ENCODE measurements at regions not wholly inside any gene's neighbourhood (a gene's known extent, or its start where the extent isn't known, plus 50 kb on each side); places are given as distances from the start of the nearest gene placed in this dataset.

DNA sequence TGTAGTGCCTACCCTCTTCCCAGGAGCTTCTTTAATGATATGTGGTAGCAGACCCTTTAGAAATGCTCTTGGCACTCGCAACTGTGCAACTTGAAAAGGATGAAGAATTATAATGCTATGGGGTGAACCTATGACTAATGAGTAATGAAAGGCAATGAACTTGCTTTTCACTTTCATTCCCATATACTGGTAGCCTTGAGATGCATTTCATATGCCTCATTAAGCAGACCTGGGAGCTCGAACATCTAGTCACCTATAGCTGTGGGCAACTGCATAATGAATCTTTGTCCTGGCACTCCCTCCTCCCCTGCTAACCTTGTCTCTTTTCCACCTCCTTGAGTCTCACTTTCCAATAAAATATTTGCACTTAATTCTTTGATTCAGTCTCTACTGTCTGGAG lies 605.9 kb upstream of the DAB2 start:
- no peaks in the 10 kb centered on the region for H3K36me3 Mint-ChIP-seq (ENCODE audit: insufficient read depth)
- DNase-seq = no peak
- no peaks in the 10 kb centered on the region for H3K9me3 Mint-ChIP-seq
- ATAC-seq = no peak
- H3K4me1 Mint-ChIP-seq (ENCODE audit: low read depth) = peaks cover 5% of the 10 kb centered on the region
- H3K27me3 Mint-ChIP-seq (ENCODE audit: low read depth) = no peaks in the 10 kb centered on the region
- H3K4me3 Mint-ChIP-seq = no peak overlapping the region

DNA sequence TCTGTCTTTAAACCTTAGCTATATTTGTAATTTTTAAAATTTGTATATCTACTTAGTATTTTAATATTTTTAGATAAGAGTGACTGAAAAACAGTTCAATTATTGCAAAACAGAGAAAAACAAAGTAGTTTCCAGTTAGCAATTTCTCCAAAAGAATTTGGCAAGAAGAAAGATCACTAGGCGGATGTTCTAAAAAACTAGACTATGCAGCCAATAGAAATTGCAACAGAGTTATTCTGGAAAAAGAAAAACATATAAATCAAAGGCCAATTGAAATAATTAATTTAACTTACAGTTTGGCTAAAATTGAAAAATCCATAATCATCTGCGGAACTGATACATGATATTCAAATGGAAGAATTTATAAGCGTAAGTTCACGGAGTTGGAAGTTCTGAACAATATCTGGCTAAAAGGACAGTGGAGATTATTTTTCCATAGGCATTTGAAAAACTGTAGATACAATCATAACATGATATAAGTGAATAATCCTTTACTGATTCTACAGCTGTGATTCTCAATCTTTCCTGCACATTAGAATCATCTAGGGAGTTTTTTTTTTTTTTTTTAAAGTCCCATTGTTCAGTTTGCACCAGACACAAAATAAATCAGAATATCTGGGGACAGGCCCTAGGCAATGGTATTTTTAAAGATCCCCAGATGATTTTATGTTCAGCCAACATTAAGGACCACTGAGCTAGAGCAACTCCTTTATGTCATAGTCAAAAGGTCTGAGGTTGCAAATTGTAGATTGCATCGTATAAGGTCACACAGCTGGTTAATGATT lies 605.1 kb upstream of the DAB2 start:
- peaks cover 5% of the 10 kb centered on the region for H3K4me1 Mint-ChIP-seq (ENCODE audit: low read depth)
- no peaks in the 10 kb centered on the region for H3K27me3 Mint-ChIP-seq (ENCODE audit: low read depth)
- no peak for ATAC-seq

DNA sequence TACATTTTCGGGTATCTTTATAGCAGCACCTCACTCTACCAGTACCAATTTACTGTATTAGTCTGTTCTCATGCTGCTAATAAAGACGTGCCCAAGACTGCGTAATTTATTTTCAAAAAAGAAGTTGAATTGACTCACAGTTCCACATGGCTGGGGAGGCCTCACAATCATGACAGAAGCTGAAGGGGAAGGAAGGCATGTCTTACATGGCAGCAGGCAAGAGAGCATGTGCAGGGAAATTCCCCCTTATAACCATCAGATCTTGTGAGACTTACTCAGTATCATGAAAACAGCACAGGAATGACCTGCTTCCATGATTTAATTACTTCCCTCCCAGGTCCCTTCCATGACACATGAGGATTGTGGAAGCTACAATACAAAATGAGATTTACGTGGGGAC lies 602.6 kb upstream of the DAB2 start:
- no peaks in the 10 kb centered on the region for H3K9me3 Mint-ChIP-seq
- ATAC-seq (no peak), DNase-seq (no peak)
- H3K4me1 Mint-ChIP-seq (ENCODE audit: low read depth) = peaks cover 2% of the 10 kb centered on the region
- no peaks in the 10 kb centered on the region for H3K27me3 Mint-ChIP-seq (ENCODE audit: low read depth)
- no peak overlapping the region for H3K4me3 Mint-ChIP-seq
- H3K36me3 Mint-ChIP-seq (ENCODE audit: insufficient read depth) = no peaks in the 10 kb centered on the region

More for the DNA sequence above, 605.1 kb upstream of the DAB2 start:
- H3K9me3 Mint-ChIP-seq = no peaks in the 10 kb centered on the region
- H3K4me3 Mint-ChIP-seq = no peak overlapping the region
- H3K36me3 Mint-ChIP-seq (ENCODE audit: insufficient read depth) = no peaks in the 10 kb centered on the region
- DNase-seq = no peak

DNA sequence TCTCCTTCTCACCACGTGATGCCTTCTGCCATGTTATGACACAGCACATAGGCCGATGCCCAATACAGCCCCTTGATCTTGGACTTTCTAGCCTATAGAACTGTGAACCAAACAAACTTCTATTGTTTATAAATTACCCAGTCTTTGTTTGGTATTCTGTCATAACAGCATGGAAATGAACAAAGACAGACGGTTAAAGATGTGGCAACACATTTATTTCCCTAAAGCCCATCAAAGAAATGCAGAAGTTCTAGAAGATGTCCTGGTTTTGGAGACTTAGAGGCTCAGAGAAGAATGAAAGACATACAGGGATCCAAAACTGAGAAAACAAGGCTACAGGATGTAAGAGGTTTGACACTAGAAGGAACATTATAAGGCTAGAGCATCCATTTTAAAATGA lies 600.8 kb upstream of the DAB2 start:
- Mint-ChIP-seq H3K4me1 (ENCODE audit: low read depth) (peaks cover 2% of the 10 kb centered on the region), H3K4me3 (no peak overlapping the region)

DNA sequence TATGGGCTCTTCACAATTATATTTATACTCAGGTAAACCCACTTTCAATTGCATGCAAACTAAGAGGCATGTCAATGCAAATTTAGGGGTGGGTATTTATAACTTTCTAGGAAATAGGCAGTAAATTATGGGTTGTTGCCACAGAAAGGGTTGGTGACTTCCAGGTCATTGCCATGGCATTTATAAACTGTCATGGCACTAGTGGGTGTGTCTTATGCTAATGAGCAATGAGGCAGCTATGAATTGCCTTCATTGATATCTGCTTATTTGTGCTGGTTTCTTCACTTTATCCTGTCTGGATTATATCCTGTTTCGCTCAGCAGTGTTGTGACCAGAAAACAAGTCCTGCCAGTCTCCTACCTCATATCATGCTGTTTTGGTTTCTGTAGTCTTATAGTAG lies 597.3 kb upstream of the DAB2 start:
- no peak for ATAC-seq
- no peak for DNase-seq
- no peak overlapping the region for H3K4me3 Mint-ChIP-seq
- no peaks in the 10 kb centered on the region for H3K36me3 Mint-ChIP-seq (ENCODE audit: insufficient read depth)
- peaks cover 4% of the 10 kb centered on the region for H3K27me3 Mint-ChIP-seq (ENCODE audit: low read depth)
- H3K9me3 Mint-ChIP-seq = no peaks in the 10 kb centered on the region
- H3K4me1 Mint-ChIP-seq (ENCODE audit: low read depth) = peaks cover 2% of the 10 kb centered on the region

More for the DNA sequence above, 600.8 kb upstream of the DAB2 start:
- Mint-ChIP-seq H3K27me3 (ENCODE audit: low read depth) (no peaks in the 10 kb centered on the region), H3K36me3 (ENCODE audit: insufficient read depth) (no peaks in the 10 kb centered on the region), H3K9me3 (no peaks in the 10 kb centered on the region)
- ATAC-seq (no peak), DNase-seq (no peak)

DNA sequence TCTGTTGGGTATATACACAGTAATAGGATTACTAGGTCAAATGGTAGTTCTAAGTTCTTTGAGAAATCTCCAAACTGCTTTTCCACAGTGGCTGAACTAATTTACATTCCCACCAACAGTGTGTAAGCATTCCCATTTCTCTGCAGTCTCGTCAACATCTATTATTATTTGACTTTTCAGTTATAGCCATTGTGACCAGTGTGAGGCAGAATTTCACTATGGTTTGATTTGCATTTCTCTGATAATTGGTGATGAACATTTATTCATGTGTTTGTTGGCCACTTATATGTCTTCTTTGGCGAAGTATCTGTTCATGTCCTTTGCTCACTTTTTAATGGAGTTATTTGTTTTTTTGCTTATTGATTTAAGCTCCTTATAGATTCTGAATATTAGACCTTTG lies 596.2 kb upstream of the DAB2 start:
- Mint-ChIP-seq H3K4me1 (ENCODE audit: low read depth) (peaks cover 2% of the 10 kb centered on the region), H3K27me3 (ENCODE audit: low read depth) (peaks cover 4% of the 10 kb centered on the region), H3K36me3 (ENCODE audit: insufficient read depth) (no peaks in the 10 kb centered on the region), H3K4me3 (no peak overlapping the region), H3K9me3 (no peaks in the 10 kb centered on the region)
- ATAC-seq = no peak
- no peak for DNase-seq

DNA sequence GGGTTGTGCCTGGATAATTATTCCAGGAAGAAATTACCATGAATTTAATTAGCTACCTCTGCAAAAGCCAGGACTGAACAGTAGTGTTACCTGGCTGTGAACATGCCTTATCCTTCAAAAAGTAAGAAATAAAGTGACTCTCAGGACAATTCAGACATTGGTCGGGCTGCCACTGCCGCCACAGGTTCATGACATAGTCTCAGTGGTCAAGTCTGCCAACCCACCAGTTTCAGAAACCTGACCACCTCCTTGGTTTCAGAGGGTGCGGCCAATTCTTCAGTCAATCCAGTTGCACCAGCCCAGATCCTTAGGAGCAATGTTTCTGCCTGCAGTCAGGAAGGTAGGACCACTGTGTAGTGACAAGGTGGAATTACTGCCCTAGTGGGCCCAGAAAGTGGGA lies 593.1 kb upstream of the DAB2 start:
- Mint-ChIP-seq H3K9me3 (no peaks in the 10 kb centered on the region), H3K27me3 (ENCODE audit: low read depth) (peaks cover 7% of the 10 kb centered on the region), H3K4me1 (ENCODE audit: low read depth) (peaks cover 2% of the 10 kb centered on the region), H3K4me3 (no peak overlapping the region), H3K36me3 (ENCODE audit: insufficient read depth) (no peaks in the 10 kb centered on the region)
- no peak for ATAC-seq
- DNase-seq = no peak

DNA sequence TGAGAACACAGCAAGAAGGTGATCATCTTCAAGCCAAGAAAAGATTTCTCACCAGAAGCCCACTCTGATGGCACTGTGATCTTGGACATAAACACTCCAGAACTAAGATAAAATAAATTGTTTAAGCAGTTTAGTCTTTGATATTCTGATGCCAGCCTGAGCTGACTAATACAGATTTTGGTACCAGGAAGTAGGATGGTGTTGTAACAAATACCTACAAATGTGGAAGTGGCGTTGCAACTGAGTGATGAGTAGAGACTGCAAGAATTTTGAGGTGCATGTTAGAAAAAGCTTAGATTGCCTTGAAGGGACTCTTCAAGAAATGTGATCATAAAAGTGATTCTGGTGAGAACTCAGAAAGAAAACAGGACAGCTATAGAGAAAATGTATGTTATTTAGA lies 592.4 kb upstream of the DAB2 start:
- Mint-ChIP-seq H3K27me3 (ENCODE audit: low read depth) (peaks cover 7% of the 10 kb centered on the region), H3K36me3 (ENCODE audit: insufficient read depth) (no peaks in the 10 kb centered on the region), H3K4me1 (ENCODE audit: low read depth) (no peaks in the 10 kb centered on the region), H3K4me3 (no peak overlapping the region), H3K9me3 (no peaks in the 10 kb centered on the region)
- DNase-seq (no peak), ATAC-seq (no peak)

DNA sequence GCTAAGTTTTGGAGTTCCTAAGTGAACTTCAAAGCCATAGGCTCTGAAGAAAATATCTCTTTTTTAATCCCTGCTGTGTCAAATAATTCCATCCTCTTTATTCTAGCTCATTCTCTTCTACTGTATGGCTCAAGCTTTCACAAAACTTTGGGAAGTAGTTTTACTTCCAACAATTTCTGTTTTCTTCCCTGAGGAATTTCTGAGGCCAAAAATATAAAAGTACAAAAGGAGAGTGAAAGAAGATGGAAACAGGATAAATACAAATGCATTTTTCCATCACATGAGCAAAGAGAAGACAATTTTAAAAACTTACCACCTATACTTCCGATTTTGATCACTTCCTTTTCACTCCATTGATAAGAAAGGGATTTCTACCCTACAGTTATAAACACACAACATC lies 585.7 kb upstream of the DAB2 start:
- DNase-seq (no peak), ATAC-seq (no peak)
- Mint-ChIP-seq H3K4me1 (ENCODE audit: low read depth) (no peaks in the 10 kb centered on the region), H3K9me3 (peaks cover 14% of the 10 kb centered on the region), H3K36me3 (ENCODE audit: insufficient read depth) (peaks cover 2% of the 10 kb centered on the region), H3K4me3 (no peak overlapping the region), H3K27me3 (ENCODE audit: low read depth) (peaks cover 3% of the 10 kb centered on the region)

DNA sequence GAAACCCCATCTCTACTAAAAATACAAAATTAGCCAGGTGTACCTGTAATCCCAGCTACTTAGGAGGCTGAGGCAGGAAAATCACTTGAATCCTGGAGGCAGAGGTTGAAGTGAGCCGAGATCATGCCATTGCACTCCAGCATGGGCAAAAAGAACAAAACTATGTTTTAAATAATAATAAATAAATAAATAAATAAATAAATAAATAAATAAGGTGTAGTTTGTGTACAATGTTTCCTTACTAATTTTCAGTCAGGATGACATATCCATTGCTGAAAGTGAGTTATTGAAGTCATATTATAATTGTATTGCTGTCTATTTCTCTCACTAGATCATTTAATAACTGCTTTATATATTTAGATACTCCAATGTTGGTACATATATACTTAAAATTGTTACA lies 581.5 kb upstream of the DAB2 start:
- ATAC-seq (no peak), DNase-seq (no peak)
- H3K27me3 Mint-ChIP-seq (ENCODE audit: low read depth) = no peaks in the 10 kb centered on the region
- peaks cover 14% of the 10 kb centered on the region for H3K9me3 Mint-ChIP-seq
- H3K4me3 Mint-ChIP-seq = no peak overlapping the region
- H3K4me1 Mint-ChIP-seq (ENCODE audit: low read depth) = no peaks in the 10 kb centered on the region
- H3K36me3 Mint-ChIP-seq (ENCODE audit: insufficient read depth) = peaks cover 2% of the 10 kb centered on the region

DNA sequence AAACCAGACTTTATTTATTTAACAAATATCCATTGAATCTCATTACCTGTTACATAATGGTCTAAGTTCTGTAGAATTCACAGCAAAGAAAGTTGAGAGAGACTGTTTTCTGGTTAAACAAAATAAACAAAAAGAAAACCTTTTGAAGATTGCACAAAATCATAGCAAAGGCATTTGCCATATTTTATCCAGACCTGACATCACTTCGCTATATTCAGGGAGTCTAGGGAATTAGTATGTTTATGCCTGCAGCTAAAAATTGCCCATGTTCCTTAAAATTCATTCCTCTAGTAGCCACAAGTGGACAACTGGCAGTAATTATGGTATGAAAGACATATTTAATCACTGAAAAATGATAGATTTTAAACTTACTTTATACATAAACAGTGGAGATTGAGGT lies 577.0 kb upstream of the DAB2 start:
- Mint-ChIP-seq H3K27me3 (ENCODE audit: low read depth) (peaks cover 2% of the 10 kb centered on the region), H3K9me3 (no peaks in the 10 kb centered on the region), H3K4me1 (ENCODE audit: low read depth) (no peaks in the 10 kb centered on the region), H3K4me3 (no peak overlapping the region), H3K36me3 (ENCODE audit: insufficient read depth) (no peaks in the 10 kb centered on the region)
- DNase-seq (no peak), ATAC-seq (no peak)

DNA sequence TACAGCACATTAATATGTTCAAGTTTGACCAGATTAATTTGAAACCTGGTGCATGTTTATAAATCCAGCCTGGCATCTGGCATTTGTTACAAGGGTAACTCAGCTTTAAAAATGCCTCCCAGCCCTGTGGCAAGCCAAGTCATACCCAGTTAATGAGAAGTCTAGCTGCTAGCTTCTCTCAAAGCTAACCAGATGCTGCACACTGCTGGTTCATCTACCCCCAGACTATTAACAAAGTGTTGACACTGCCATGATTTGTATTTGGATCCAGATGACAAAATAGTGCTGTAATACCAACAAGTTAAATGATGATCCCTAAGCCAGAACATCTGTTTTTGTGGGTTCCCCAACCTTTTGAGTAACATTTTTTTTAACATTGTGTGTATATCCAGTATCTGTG lies 573.7 kb upstream of the DAB2 start:
- peaks cover 4% of the 10 kb centered on the region for H3K27me3 Mint-ChIP-seq (ENCODE audit: low read depth)
- H3K4me3 Mint-ChIP-seq = no peak overlapping the region
- no peaks in the 10 kb centered on the region for H3K36me3 Mint-ChIP-seq (ENCODE audit: insufficient read depth)
- no peaks in the 10 kb centered on the region for H3K9me3 Mint-ChIP-seq
- ATAC-seq (no peak), DNase-seq (no peak)
- H3K4me1 Mint-ChIP-seq (ENCODE audit: low read depth) = no peaks in the 10 kb centered on the region

DNA sequence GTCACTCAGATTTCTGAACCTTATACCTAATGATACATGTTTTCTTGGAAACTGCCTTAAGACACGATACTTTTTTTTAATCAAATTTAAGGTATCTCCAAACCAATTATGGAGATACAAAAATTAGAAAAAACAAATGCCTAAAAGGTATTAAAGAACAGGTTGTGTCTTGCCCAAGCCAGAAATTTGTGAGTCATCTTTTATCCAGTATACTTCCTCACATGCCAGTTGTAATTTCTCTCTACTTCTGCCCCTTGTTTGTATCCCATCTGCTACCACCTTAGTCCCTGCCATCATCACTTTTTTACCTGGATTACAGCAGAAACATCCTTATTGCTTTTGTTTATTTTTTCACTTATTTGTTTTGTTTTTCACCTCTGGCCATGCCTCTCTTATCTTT lies 571.2 kb upstream of the DAB2 start:
- H3K4me3 Mint-ChIP-seq = no peak overlapping the region

DNA sequence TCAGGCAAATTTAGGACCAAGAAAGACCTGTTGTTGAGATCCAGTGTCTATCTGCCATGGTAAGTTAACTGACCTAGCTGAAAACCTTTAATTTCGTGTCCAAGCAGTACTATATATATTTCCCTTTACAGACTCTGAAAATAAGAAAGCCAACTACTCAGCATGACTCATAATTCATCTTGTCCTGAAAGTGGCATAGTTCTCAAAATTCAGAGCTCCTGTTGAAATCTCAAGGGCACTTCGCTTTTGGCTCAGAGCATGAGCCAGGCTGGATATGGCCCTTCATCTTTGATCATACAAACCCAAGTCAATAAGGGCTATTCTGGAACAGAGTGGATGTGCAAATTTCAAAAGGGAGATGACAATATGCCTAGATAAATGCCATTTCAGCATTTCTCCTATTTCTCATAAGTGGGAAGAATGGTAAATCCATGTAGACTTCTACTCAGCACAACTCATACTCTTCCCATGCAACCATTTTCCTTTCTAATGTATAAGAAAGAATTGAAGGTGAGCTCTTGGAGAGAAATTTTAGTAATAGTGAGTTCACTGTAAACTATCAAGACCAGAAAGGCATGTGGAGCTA lies 567.9 kb upstream of the DAB2 start:
- DNase-seq (no peak), ATAC-seq (no peak)
- H3K4me3 Mint-ChIP-seq = no peak overlapping the region
- no peaks in the 10 kb centered on the region for H3K4me1 Mint-ChIP-seq (ENCODE audit: low read depth)
- H3K27me3 Mint-ChIP-seq (ENCODE audit: low read depth) = peaks cover 5% of the 10 kb centered on the region
- no peaks in the 10 kb centered on the region for H3K36me3 Mint-ChIP-seq (ENCODE audit: insufficient read depth)
- H3K9me3 Mint-ChIP-seq = no peaks in the 10 kb centered on the region

More for the DNA sequence above, 571.2 kb upstream of the DAB2 start:
- no peaks in the 10 kb centered on the region for H3K36me3 Mint-ChIP-seq (ENCODE audit: insufficient read depth)
- peaks cover 7% of the 10 kb centered on the region for H3K27me3 Mint-ChIP-seq (ENCODE audit: low read depth)
- H3K4me1 Mint-ChIP-seq (ENCODE audit: low read depth) = no peaks in the 10 kb centered on the region
- no peaks in the 10 kb centered on the region for H3K9me3 Mint-ChIP-seq
- DNase-seq (no peak), ATAC-seq (no peak)

DNA sequence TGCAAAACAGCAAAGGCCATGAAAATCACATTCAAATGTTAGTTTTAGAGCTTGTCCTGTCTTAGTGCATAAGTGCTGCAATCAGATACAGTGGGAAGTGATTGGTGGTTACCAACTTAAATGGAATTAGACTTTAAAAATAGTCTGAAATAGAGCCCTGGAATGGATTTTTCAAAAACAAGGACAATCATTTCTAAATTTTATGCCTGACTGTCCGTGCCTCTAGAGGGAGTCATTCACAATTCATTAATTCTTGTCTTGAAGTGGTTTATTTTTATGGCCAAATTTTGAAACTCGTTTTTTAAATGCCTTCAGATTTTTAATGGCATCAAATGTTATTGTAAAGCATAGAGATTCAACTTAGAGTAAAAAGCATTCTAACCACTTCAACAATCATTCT lies 561.8 kb upstream of the DAB2 start:
- H3K9me3 Mint-ChIP-seq = no peaks in the 10 kb centered on the region
- no peaks in the 10 kb centered on the region for H3K27me3 Mint-ChIP-seq (ENCODE audit: low read depth)
- H3K4me1 Mint-ChIP-seq (ENCODE audit: low read depth) = no peaks in the 10 kb centered on the region
- ATAC-seq (no peak), DNase-seq (no peak)
- no peaks in the 10 kb centered on the region for H3K36me3 Mint-ChIP-seq (ENCODE audit: insufficient read depth)
- H3K4me3 Mint-ChIP-seq = no peak overlapping the region
